DMS153 (cell line): ENCODE measurements at regions not wholly inside any gene's neighbourhood (a gene's known extent, or its start where the extent isn't known, plus 50 kb on each side); places are given as distances from the start of the nearest gene placed in this dataset.
A peak's percentile ranks its signal among the peaks of the same experiment; 100 is the strongest.

Source experiments
- DNase-seq: peaks from one replicate; lab custom pipeline; 2025; lab: John Stamatoyannopoulos, UW

- DNase-seq: no peak
These were observed 126.8 kb upstream of the PRDX4 start for GRCh38 chrX:23540532-23540931.

- DNase-seq: no peak
These were observed 119.1 kb upstream of the PRDX4 start for GRCh38 chrX:23548164-23548563.

- DNase-seq: no peak
These were observed 115.0 kb upstream of the PRDX4 start for GRCh38 chrX:23552303-23552702.

- peak; percentile 14 for DNase-seq
These were observed 113.0 kb upstream of the PRDX4 start for GRCh38 chrX:23554304-23554703.

- no peak for DNase-seq
These were observed 110.2 kb upstream of the PRDX4 start for GRCh38 chrX:23557070-23557469.

- no peak for DNase-seq
These were observed 107.3 kb upstream of the PRDX4 start for GRCh38 chrX:23559975-23560374.

- no peak for DNase-seq
These were observed 96.5 kb upstream of the PRDX4 start for GRCh38 chrX:23570674-23571343.

GRCh38 chrX:23575281-23575680 is 92.0 kb upstream of the PRDX4 start:
- no peak for DNase-seq

GRCh38 chrX:23578079-23578478 is 89.2 kb upstream of the PRDX4 start:
- no peak for DNase-seq

- no peak for DNase-seq
These were observed 77.8 kb upstream of the PRDX4 start for GRCh38 chrX:23589496-23589895.

GRCh38 chrX:23592741-23593140 is 74.6 kb upstream of the PRDX4 start:
- DNase-seq: no peak

GRCh38 chrX:23598575-23598974 is 68.7 kb upstream of the PRDX4 start:
- DNase-seq: no peak

GRCh38 chrX:23603501-23603900 is 63.8 kb upstream of the PRDX4 start:
- no peak for DNase-seq

GRCh38 chrX:23610495-23610894 is 56.8 kb upstream of the PRDX4 start:
- no peak for DNase-seq

GRCh38 chrX:23612846-23613245 is 54.4 kb upstream of the PRDX4 start:
- no peak for DNase-seq

- no peak for DNase-seq
These were observed 50.9 kb upstream of the PRDX4 start for GRCh38 chrX:23616361-23616760.
